Upper lobe of right lung (tissue), 1 donor: ENCODE measurements at regions not wholly inside any gene's neighbourhood (a gene's known extent, or its start where the extent isn't known, plus 50 kb on each side); places are given as distances from the start of the nearest gene placed in this dataset.

ENCODE experiments used
- ATAC-seq: fragments of 200-7000 bp; cut with Tn5 transposase; one replicate; pipeline ENCODE4 v1.9.1; 2020; ENCODE audit warnings: mild to moderate bottlenecking, moderate library complexity
- DNase-seq: peaks from one replicate; pipeline ENCODE4 v3.0.0-alpha.2; 2020
- H3K27ac ChIP-seq: fragments of 200-600 bp; one replicate; pipeline ENCODE4 v1.8.0; 2022
- H3K27me3 ChIP-seq: fragments of 200-600 bp; one replicate; pipeline ENCODE4 v1.8.0; 2022; ENCODE audit warnings: mild to moderate bottlenecking
- H3K36me3 ChIP-seq: fragments of 200-600 bp; one replicate; pipeline ENCODE4 v1.8.0; 2022
- H3K4me1 ChIP-seq: fragments of 200-600 bp; one replicate; pipeline ENCODE4 v1.8.0; 2022
- H3K4me3 ChIP-seq: fragments of 200-600 bp; one replicate; pipeline ENCODE4 v1.8.0; 2022; ENCODE audit warnings: mild to moderate bottlenecking
- H3K9me3 ChIP-seq: fragments of 200-600 bp; one replicate; pipeline ENCODE4 v1.8.0; 2022
- intact Hi-C: fragments of 100-400 bp; cut with DNase I; formaldehyde crosslinking; loops from one replicate; pipeline ENCODE4 v1.11.0; 2022
- TF ChIP-seq, protein P1 (sequence below): fragments of 200-600 bp; IDR thresholded peaks from one replicate; pipeline ENCODE4 v1.8.0; 2022; ENCODE audit warnings: antibody characterized with exemption
- donor health status: DM: no; HTN: yes; CAD: no; lungs with severe emphysema.

- peaks cover 3% of the 10 kb centered on the region for H3K9me3 ChIP-seq
- TF ChIP-seq, protein P1, sequence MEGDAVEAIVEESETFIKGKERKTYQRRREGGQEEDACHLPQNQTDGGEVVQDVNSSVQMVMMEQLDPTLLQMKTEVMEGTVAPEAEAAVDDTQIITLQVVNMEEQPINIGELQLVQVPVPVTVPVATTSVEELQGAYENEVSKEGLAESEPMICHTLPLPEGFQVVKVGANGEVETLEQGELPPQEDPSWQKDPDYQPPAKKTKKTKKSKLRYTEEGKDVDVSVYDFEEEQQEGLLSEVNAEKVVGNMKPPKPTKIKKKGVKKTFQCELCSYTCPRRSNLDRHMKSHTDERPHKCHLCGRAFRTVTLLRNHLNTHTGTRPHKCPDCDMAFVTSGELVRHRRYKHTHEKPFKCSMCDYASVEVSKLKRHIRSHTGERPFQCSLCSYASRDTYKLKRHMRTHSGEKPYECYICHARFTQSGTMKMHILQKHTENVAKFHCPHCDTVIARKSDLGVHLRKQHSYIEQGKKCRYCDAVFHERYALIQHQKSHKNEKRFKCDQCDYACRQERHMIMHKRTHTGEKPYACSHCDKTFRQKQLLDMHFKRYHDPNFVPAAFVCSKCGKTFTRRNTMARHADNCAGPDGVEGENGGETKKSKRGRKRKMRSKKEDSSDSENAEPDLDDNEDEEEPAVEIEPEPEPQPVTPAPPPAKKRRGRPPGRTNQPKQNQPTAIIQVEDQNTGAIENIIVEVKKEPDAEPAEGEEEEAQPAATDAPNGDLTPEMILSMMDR: no peak
- no peaks in the 10 kb centered on the region for H3K36me3 ChIP-seq
- peaks cover 13% of the 10 kb centered on the region for H3K4me1 ChIP-seq
- no peak overlapping the region for H3K4me3 ChIP-seq
- intact Hi-C loops: no loop called here
- ATAC-seq (no peak), DNase-seq (no peak)
- no peaks in the 10 kb centered on the region for H3K27me3 ChIP-seq
- no peak overlapping the region for H3K27ac ChIP-seq
Measured at GRCh38 chr14:31969699-31970240, 107.3 kb upstream of the ARHGAP5 start.

- Histone ChIP-seq H3K4me3 (no peak overlapping the region), H3K4me1 (peaks cover 9% of the 10 kb centered on the region), H3K9me3 (peaks cover 3% of the 10 kb centered on the region), H3K36me3 (no peaks in the 10 kb centered on the region), H3K27me3 (no peaks in the 10 kb centered on the region), H3K27ac (no peak overlapping the region)
- ATAC-seq: no peak
- DNase-seq: no peak
- intact Hi-C loops: no loop called here
- TF ChIP-seq, protein P1: no peak
Measured at GRCh38 chr14:31970744-31971143, 106.4 kb upstream of the ARHGAP5 start.

DNA sequence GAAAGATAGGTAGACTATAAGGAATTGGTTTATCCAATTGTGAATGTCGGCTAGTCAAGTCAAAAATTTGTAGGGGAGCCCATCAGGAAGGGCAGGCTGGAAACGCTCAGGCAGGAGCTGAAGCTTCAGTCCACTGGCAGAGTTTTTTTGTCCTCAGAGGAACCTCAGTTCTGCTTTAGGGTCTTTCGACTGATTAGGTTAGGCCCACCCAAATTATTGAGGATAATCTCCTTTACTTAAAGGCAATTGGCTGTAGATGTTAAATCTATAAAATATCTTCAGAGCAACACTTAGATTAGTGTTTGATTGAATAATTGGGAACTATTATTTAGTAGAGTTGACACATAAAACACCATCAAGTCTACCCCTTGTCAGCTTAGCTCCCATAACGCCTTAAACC lies 105.5 kb upstream of the ARHGAP5 start:
- TF ChIP-seq, protein P1: no peak
- intact Hi-C loops: no loop called here
- Histone ChIP-seq H3K27me3 (no peaks in the 10 kb centered on the region), H3K36me3 (no peaks in the 10 kb centered on the region), H3K9me3 (peaks cover 3% of the 10 kb centered on the region), H3K4me3 (no peak overlapping the region), H3K4me1 (peaks cover 6% of the 10 kb centered on the region), H3K27ac (no peak overlapping the region)
- ATAC-seq (no peak), DNase-seq (no peak)

DNA sequence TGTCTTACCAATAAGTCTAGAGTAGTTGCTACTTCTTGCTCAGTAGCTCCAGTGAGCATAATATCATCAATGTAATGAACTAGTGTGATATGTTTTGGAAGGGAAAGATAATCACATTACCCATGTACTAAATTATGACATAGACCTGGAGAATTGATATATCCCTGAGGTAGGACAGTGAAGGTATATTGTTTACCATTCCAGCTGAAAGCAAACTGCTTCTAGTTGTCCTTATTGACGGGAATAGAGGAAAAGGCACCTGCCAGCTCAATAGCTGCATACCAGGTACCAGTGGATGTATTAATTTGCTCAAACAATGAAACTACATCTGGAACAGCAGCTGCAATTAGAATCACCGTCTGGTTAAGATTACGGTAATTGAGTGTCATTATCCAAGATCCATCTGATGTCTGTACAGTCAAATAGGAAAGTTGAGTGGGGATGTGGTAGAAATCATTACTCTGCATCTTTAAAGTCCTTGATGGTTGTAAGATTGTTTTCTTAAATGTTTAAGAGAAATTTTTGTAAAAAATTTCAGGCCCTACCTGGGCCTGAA lies 100.0 kb upstream of the ARHGAP5 start:
- intact Hi-C loops: no loop called here
- no peaks in the 10 kb centered on the region for H3K36me3 ChIP-seq

DNA sequence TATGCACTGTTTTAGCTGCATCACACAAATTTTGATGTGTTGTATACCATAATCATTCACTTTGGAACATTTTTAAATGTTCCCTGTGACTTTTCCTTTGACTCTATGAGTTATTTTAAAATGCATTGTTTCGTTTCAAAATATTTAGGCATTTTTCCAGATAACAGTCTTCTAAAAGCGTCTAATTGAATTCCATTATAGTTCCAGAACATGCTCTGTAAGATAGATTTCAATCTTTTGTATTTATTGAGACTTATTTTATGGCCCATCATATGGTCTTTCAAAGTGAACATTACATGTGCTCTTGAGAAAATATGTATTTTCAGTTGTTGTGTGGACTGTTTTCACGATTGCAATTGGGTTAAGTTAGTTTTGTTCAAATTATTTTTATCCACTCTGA lies 98.7 kb upstream of the ARHGAP5 start:
- Histone ChIP-seq H3K36me3 (no peaks in the 10 kb centered on the region), H3K27ac (no peak overlapping the region), H3K4me1 (no peaks in the 10 kb centered on the region), H3K27me3 (no peaks in the 10 kb centered on the region), H3K4me3 (no peak overlapping the region), H3K9me3 (peaks cover 3% of the 10 kb centered on the region)
- no peak for ATAC-seq
- intact Hi-C loops: no loop called here
- DNase-seq: no peak
- TF ChIP-seq, protein P1: no peak

More for the DNA sequence above, 100.0 kb upstream of the ARHGAP5 start:
- peaks cover 3% of the 10 kb centered on the region for H3K9me3 ChIP-seq
- no peak overlapping the region for H3K27ac ChIP-seq
- H3K4me3 ChIP-seq: no peak overlapping the region
- H3K4me1 ChIP-seq: no peaks in the 10 kb centered on the region
- ATAC-seq (no peak), DNase-seq (no peak)
- H3K27me3 ChIP-seq: no peaks in the 10 kb centered on the region
- TF ChIP-seq, protein P1: no peak

DNA sequence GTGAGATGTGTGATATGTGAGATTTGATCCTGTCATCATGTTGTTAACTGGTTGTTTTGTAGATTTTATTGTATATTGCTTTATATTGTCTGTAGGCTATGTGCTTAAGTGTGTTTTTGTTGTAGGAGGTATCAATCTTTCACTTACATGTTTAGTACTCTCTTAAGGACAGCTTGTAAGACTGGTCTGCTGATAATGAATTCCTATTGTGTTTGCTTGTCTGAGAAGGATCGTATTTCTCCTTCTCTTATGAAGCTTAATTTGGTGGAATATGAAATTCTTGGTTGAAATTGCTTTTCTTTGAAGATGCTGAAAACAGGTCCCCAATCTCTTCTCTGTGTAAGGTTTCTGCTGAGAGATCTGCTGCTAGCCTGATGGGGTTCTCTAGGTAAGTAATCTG lies 94.5 kb upstream of the ARHGAP5 start:
- no peak for DNase-seq

More for the DNA sequence above, 94.5 kb upstream of the ARHGAP5 start:
- ATAC-seq: no peak
- intact Hi-C loops: no loop called here
- H3K27ac ChIP-seq: no peak overlapping the region
- H3K36me3 ChIP-seq: no peaks in the 10 kb centered on the region
- peaks cover 6% of the 10 kb centered on the region for H3K9me3 ChIP-seq
- no peaks in the 10 kb centered on the region for H3K4me1 ChIP-seq
- no peaks in the 10 kb centered on the region for H3K27me3 ChIP-seq
- TF ChIP-seq, protein P1: no peak
- no peak overlapping the region for H3K4me3 ChIP-seq
